ENCODE measurements at regions not wholly inside any gene's neighbourhood (a gene's known extent, or its start where the extent isn't known, plus 50 kb on each side); places are given as distances from the start of the nearest gene placed in this dataset.

- DNase-seq (ENCODE audit: low spot score): no peak
- no peak for ATAC-seq (ENCODE audit: low read depth)
- TF ChIP-seq CTCF (IDR thresholded peaks at IDR 0.05; ENCODE audit: poor library complexity, severe bottlenecking): no peak
- Histone ChIP-seq H3K4me3 (ENCODE audit: severe bottlenecking) (no peak overlapping the region), H3K27me3 (ENCODE audit: insufficient read depth, poor library complexity, severe bottlenecking) (no peaks in the 10 kb centered on the region), H3K4me1 (ENCODE audit: insufficient read depth, poor library complexity, severe bottlenecking) (no peaks in the 10 kb centered on the region), H3K36me3 (ENCODE audit: low read depth) (no peaks in the 10 kb centered on the region), H3K9me3 (ENCODE audit: severe bottlenecking) (no peaks in the 10 kb centered on the region), H3K27ac (ENCODE audit: poor library complexity, severe bottlenecking) (no peak overlapping the region)
Observed at GRCh38 chr13:47087841-47088240, 191.0 kb upstream of the HTR2A start.

- no peaks in the 10 kb centered on the region for H3K9me3 ChIP-seq (ENCODE audit: severe bottlenecking)
- H3K4me3 ChIP-seq (ENCODE audit: severe bottlenecking): no peak overlapping the region
- no peaks in the 10 kb centered on the region for H3K4me1 ChIP-seq (ENCODE audit: insufficient read depth, poor library complexity, severe bottlenecking)
- no peaks in the 10 kb centered on the region for H3K27me3 ChIP-seq (ENCODE audit: insufficient read depth, poor library complexity, severe bottlenecking)
- H3K36me3 ChIP-seq (ENCODE audit: low read depth): no peaks in the 10 kb centered on the region
- H3K27ac ChIP-seq (ENCODE audit: poor library complexity, severe bottlenecking): no peak overlapping the region
- no peak for TF ChIP-seq CTCF (IDR thresholded peaks at IDR 0.05; ENCODE audit: poor library complexity, severe bottlenecking)
- DNase-seq (ENCODE audit: low spot score) (no peak), ATAC-seq (ENCODE audit: low read depth) (no peak)
Observed at GRCh38 chr13:47087241-47087640, 190.4 kb upstream of the HTR2A start.

- no peak overlapping the region for H3K4me3 ChIP-seq (ENCODE audit: severe bottlenecking)
- H3K4me1 ChIP-seq (ENCODE audit: insufficient read depth, poor library complexity, severe bottlenecking): no peaks in the 10 kb centered on the region
- no peak overlapping the region for H3K27ac ChIP-seq (ENCODE audit: poor library complexity, severe bottlenecking)
- TF ChIP-seq CTCF (IDR thresholded peaks at IDR 0.05; ENCODE audit: poor library complexity, severe bottlenecking): no peak
- no peak for ATAC-seq (ENCODE audit: low read depth)
- H3K9me3 ChIP-seq (ENCODE audit: severe bottlenecking): no peaks in the 10 kb centered on the region
- no peaks in the 10 kb centered on the region for H3K27me3 ChIP-seq (ENCODE audit: insufficient read depth, poor library complexity, severe bottlenecking)
- no peak for DNase-seq (ENCODE audit: low spot score)
- no peaks in the 10 kb centered on the region for H3K36me3 ChIP-seq (ENCODE audit: low read depth)
Observed at GRCh38 chr13:47085346-47085745, 188.5 kb upstream of the HTR2A start.

- H3K36me3 ChIP-seq (ENCODE audit: low read depth): no peaks in the 10 kb centered on the region
- TF ChIP-seq CTCF (IDR thresholded peaks at IDR 0.05; ENCODE audit: poor library complexity, severe bottlenecking): no peak
- ATAC-seq (ENCODE audit: low read depth) (no peak), DNase-seq (ENCODE audit: low spot score) (no peak)
- H3K9me3 ChIP-seq (ENCODE audit: severe bottlenecking): no peaks in the 10 kb centered on the region
- no peaks in the 10 kb centered on the region for H3K4me1 ChIP-seq (ENCODE audit: insufficient read depth, poor library complexity, severe bottlenecking)
- no peaks in the 10 kb centered on the region for H3K27me3 ChIP-seq (ENCODE audit: insufficient read depth, poor library complexity, severe bottlenecking)
- H3K4me3 ChIP-seq (ENCODE audit: severe bottlenecking): no peak overlapping the region
- H3K27ac ChIP-seq (ENCODE audit: poor library complexity, severe bottlenecking): no peak overlapping the region
Observed at GRCh38 chr13:47081850-47082249, 185.0 kb upstream of the HTR2A start.

GRCh38 chr13:47081246-47081645 lies 184.4 kb upstream of the HTR2A start:
- no peak for ATAC-seq (ENCODE audit: low read depth)
- Histone ChIP-seq H3K27ac (ENCODE audit: poor library complexity, severe bottlenecking) (no peak overlapping the region), H3K9me3 (ENCODE audit: severe bottlenecking) (no peaks in the 10 kb centered on the region), H3K27me3 (ENCODE audit: insufficient read depth, poor library complexity, severe bottlenecking) (no peaks in the 10 kb centered on the region), H3K4me3 (ENCODE audit: severe bottlenecking) (no peak overlapping the region), H3K4me1 (ENCODE audit: insufficient read depth, poor library complexity, severe bottlenecking) (no peaks in the 10 kb centered on the region), H3K36me3 (ENCODE audit: low read depth) (no peaks in the 10 kb centered on the region)
- no peak for TF ChIP-seq CTCF (IDR thresholded peaks at IDR 0.05; ENCODE audit: poor library complexity, severe bottlenecking)
- DNase-seq (ENCODE audit: low spot score): no peak

Measured in RWPE2 (cell line).